ENCODE measurements at regions not wholly inside any gene's neighbourhood (a gene's known extent, or its start where the extent isn't known, plus 50 kb on each side); places are given as distances from the start of the nearest gene placed in this dataset.

DNA sequence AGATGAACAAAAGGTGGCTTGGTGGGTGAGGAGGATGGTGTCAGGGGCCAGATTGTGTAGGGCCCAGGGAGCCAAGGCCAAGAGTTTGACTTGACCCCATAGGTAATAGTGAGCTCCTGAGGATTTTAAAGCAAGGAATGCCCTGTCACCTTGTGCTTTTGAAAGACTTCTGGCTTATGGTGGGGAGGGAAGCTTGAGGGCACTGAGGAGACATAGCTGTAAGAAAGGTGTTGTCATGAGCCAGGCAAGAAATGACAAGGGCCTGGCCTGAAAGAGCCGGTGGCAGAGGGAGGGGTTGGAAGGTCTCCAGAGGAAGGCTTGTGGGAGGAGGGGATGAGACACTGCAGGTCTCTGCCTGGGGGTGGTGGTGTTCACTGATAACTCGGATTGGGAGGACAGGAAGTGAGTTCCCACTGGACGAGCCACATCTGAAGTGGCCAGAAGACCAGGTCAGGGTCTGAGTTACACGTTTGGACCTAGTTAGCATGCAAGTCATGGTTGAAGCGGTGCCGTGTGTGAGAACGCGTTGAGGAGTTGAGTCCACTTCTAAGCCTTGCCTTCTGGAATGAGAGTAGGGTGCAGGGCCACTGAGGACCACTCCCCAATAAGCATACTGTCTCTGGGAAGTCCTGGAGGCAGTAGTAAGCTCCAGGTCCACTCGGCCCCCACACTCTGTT lies 64.3 kb downstream of the TET3 start:
- H3K36me3 Mint-ChIP-seq (ENCODE audit: low read depth) = peaks cover 21% of the 10 kb centered on the region
- H3K9me3 Mint-ChIP-seq = no peaks in the 10 kb centered on the region
- no peaks in the 10 kb centered on the region for H3K27me3 Mint-ChIP-seq
- no peak overlapping the region for H3K27ac Mint-ChIP-seq
- H3K4me3 Mint-ChIP-seq = no peak overlapping the region
- peaks cover 29% of the 10 kb centered on the region for H3K4me1 Mint-ChIP-seq
- CTCF ChIA-PET = interaction anchor here (0.7 to 1.0 kb wide), 3 partner anchors 28 to 72 kb away, joined by 3 to 6 read pairs (median 3); no protein-coding TSS in a partner anchor
- no peak for DNase-seq
- POLR2A ChIA-PET = no interaction called here

DNA sequence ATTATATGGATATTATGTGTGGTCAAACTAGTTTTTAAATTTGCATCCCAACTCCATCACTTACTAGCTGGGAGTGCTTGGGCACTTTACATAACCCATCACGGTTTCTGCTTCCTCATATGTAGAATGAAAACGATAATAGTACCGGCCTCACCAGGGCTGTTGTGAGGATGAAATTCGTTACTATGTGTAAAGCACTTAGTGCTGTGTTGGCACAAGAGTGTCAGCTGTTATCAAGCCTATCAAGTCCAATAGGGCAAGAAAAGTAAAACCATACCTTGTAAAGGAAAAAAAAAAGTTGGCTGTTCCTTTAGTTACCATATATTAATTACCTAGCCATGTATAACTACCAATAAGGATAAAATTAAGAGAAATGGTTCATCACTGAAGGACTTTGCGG lies 65.4 kb downstream of the TET3 start:
- Mint-ChIP-seq H3K36me3 (ENCODE audit: low read depth) (peaks cover 27% of the 10 kb centered on the region), H3K9me3 (no peaks in the 10 kb centered on the region), H3K4me1 (peaks cover 35% of the 10 kb centered on the region), H3K27ac (no peak overlapping the region), H3K4me3 (no peak overlapping the region), H3K27me3 (no peaks in the 10 kb centered on the region)
- DNase-seq = no peak
- POLR2A ChIA-PET = no interaction called here
- CTCF ChIA-PET = interaction anchor here (0.7 to 1.0 kb wide), 2 partner anchors 29 to 70 kb away, joined by 3 read pairs; no protein-coding TSS in a partner anchor

DNA sequence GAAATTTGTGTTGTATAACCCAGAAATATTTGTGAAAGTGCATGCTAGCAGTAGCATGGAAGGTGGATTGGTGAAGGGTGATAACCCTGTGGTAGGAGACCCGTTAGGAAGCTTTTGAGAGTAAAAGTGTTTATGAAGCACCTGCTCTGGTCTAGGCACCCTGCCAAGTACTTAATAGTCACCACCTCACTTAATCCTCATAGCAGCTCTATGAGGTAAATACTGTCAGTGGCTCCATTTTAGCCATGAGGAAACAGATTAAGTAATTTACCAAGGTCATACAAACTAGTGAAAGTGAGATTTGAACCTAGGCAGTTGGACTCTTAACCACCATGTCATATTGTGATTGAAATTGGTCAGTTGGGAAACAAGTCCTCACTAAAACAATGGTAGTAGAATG lies 66.8 kb downstream of the TET3 start:
- Mint-ChIP-seq H3K36me3 (ENCODE audit: low read depth) (peaks cover 27% of the 10 kb centered on the region), H3K4me3 (no peak overlapping the region), H3K9me3 (no peaks in the 10 kb centered on the region), H3K4me1 (peaks cover 35% of the 10 kb centered on the region), H3K27me3 (no peaks in the 10 kb centered on the region), H3K27ac (no peak overlapping the region)
- POLR2A ChIA-PET = no interaction called here
- CTCF ChIA-PET = no interaction called here
- DNase-seq = no peak

DNA sequence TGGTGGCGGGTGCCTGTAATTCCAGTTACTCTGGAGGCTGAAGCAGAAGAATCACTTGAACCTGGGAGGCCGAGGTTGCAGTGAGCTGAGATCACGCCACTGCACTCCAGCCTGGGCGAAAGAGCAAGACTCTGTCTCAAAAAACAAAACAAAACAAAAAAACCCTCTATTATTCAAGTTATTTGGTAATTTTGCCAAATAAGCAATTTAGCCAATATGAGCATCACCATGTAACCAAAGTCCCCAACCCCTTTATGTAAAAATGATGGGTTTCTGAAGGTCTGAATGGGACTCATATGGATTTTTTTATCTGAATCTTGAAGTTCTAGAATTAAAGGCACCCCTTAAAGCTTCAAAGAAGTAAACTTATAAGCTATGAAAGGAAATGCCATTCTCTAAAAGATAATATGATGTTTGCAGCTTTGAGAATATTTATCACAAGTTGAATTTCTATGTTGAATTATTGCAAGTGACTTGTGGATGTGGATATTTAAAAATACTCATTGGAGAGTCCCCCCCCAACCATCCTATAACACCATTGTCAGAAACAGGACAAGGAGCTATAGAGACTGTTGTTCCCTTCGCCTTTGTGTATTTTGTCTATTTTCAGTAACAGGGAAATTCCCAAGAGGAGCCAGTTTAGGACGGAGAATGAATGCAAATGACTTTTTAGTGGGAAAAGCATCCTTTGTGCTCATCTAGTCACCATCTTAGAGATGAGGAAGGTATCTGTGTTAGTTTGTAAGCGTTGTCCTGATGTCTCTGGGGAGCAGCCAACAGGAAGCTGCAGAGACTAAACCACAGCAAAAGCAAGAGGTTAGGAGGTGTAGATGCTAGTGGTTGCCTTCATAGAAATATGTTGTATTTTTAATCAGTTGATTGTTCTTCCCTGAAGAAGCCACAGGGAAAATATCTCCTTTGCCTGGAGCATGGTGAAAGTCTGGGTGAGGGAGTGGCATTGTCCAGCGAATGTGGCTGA lies 68.3 kb downstream of the TET3 start:
- no peaks in the 10 kb centered on the region for H3K9me3 Mint-ChIP-seq
- peak; percentile 55 for DNase-seq
- peaks cover 35% of the 10 kb centered on the region for H3K4me1 Mint-ChIP-seq
- H3K36me3 Mint-ChIP-seq (ENCODE audit: low read depth) = peaks cover 26% of the 10 kb centered on the region
- H3K27me3 Mint-ChIP-seq = no peaks in the 10 kb centered on the region
- H3K27ac Mint-ChIP-seq = peak overlapping the region; percentile 79
- CTCF ChIA-PET = interaction anchor here (0.6 to 1.1 kb wide), 4 partner anchors 11 to 60 kb away, joined by 3 to 4 read pairs (median 4); no protein-coding TSS in a partner anchor
- POLR2A ChIA-PET = no interaction called here
- H3K4me3 Mint-ChIP-seq = peak overlapping the region; percentile 35

DNA sequence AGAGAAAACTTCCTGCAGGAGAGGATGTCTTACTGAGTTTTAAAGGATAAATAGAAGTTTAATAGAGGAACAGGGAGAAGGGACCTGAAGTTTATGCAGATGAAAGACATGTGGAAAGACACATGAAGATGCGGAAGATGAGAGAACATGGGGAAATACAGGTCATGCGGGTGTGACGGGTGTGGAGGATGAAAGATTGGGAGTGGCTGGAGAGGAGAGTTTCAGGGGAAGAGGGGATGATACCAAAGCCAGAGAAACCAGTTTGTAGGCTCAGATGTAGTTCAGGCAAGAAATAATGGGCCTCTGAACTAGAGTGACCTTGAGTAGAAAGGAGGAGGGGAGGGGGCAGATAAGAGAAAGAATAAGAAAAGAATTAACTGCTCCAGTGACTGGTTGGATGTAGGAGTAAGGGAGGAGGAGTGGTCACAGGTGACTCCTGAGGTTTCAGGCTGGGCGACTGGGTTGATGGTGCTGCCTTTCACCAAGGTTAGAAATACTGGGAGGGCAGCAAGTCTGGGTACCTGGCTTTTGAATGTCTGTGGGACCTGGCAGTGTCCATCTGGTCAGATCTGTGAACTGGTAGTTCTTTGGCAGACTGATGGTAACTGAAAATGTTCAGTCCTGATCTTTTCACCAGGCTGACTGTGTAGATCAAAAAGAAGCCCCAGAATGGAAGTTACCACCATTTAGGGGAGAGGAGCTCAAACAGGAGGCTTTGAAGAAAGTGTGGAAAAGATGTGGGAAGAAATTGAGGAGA lies 69.4 kb downstream of the TET3 start:
- CTCF ChIA-PET = no interaction called here
- H3K9me3 Mint-ChIP-seq = no peaks in the 10 kb centered on the region

DNA sequence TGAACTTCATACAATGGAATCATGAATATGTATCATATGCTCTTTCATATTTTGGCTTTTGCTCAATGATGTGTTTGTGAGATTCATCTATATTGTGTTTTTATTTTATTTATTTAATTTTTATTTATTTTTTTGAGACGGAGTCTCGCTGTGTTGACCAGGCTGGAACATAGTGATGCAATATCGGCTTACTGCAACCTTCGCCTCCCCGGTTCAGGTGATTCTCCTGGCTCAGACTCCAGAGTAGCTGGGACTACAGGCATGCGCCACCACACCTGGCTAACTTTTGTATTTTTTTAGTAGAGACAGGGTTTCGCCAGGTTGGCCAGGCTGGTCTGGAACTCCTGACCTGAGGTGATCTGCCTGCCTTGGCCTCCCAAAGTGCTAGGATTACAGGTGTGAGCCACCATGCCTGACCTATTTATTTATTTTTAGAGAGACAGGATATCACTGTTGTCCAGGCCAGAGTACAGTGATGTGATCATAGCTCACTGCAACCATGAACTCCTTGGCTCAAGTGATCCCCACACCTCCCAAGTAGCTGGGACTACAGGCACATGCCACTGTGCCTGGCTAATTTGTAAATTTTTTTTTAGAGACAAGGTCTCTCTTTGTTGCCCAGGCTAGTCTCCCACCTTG lies 74.5 kb downstream of the TET3 start:
- Mint-ChIP-seq H3K36me3 (ENCODE audit: low read depth) (peaks cover 16% of the 10 kb centered on the region), H3K9me3 (no peaks in the 10 kb centered on the region), H3K27me3 (no peaks in the 10 kb centered on the region), H3K4me3 (no peak overlapping the region), H3K27ac (no peak overlapping the region), H3K4me1 (peaks cover 8% of the 10 kb centered on the region)
- POLR2A ChIA-PET = no interaction called here
- CTCF ChIA-PET = interaction anchor here (0.7 kb wide), 1 partner anchor 56 kb away, joined by 7 read pairs; no protein-coding TSS in a partner anchor
- DNase-seq = no peak

More for the DNA sequence above, 69.4 kb downstream of the TET3 start:
- Mint-ChIP-seq H3K4me3 (no peak overlapping the region), H3K36me3 (ENCODE audit: low read depth) (peaks cover 23% of the 10 kb centered on the region), H3K4me1 (peaks cover 35% of the 10 kb centered on the region), H3K27me3 (no peaks in the 10 kb centered on the region), H3K27ac (peak overlapping the region; percentile 79)
- POLR2A ChIA-PET = no interaction called here
- no peak for DNase-seq

DNA sequence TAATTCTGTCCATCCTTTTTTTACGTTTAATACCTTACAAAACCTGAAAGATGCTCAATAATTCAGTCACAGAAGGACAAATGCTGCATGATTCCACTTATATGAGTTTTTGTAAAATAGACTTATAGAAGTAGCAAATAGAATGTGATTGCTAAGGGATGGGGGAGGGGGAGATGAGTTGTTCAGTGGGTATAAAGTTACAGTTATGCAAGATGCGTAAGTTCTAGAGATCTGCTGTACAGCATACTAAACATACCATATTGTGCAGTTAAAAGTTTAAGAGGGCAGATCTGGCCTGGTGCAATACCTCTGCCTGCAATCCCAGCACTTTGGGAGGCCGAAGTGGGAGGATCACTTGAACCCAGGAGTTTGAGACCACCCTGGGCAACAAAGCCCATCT lies 78.8 kb downstream of the TET3 start:
- no peak for DNase-seq
- peaks cover 6% of the 10 kb centered on the region for H3K4me1 Mint-ChIP-seq
- no peak overlapping the region for H3K4me3 Mint-ChIP-seq
- no peaks in the 10 kb centered on the region for H3K9me3 Mint-ChIP-seq
- peaks cover 10% of the 10 kb centered on the region for H3K36me3 Mint-ChIP-seq (ENCODE audit: low read depth)
- CTCF ChIA-PET = interaction anchor here (1.2 kb wide), 1 partner anchor 11 kb away, joined by 4 read pairs; no protein-coding TSS in a partner anchor
- POLR2A ChIA-PET = no interaction called here
- H3K27me3 Mint-ChIP-seq = no peaks in the 10 kb centered on the region
- H3K27ac Mint-ChIP-seq = no peak overlapping the region

DNA sequence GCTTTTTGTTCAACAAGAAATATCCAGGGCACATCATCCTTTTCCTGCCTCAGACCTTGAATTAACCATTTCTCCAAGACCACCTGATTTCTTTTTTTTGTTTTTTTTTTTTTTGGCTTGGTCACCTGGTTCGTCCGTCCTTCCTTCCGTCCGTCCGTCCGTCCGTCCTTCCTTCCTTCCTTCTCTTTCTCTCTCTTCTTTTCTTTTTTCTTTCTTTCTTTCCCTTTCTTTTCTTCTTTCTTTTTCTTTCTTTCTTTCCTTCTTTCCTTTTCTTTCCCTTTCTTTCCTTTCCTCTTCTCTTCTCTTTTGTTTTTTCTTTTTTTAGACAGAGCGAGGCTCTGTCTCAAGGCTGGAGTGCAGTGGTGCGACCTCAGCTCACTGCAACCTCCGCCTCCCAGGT lies 80.7 kb downstream of the TET3 start:
- no peaks in the 10 kb centered on the region for H3K27me3 Mint-ChIP-seq

DNA sequence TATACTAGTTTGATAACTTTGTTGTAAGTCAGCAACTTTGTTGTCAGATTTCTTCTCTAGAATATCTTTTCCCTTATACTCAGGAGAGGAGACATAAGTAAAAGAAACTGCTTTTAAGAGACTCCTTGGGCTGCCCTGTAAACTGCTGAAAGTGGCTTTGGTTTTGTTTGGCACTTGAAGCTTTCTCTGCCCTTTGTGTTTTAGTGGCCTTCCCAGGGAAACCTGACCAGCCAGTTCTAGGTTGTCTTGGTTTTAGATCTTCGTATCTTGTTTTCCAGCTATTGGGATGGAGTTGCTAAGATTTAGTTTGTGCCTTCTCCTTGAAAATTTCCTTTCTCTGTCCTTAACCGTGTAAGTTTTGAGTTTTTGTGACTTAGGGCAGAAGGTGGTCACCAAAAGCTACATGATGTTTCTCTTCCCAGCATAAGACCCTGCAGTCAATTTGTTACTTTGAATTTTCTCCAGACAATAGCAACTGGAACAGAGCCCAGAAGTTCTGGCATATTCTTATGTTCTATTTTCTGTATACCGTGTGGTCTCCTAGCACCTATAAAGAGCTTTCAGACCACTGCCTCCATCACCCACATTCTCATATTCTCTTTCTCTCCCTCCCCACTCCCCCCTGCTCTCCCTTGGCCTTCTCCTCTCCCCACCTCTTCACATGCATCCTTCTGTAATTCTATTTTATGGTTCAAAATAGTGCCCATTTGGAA lies 81.1 kb downstream of the BOLA3 start:
- no peak for DNase-seq
- Mint-ChIP-seq H3K27me3 (no peaks in the 10 kb centered on the region), H3K9me3 (no peaks in the 10 kb centered on the region), H3K27ac (no peak overlapping the region), H3K4me3 (no peak overlapping the region), H3K36me3 (ENCODE audit: low read depth) (peaks cover 17% of the 10 kb centered on the region), H3K4me1 (peaks cover 6% of the 10 kb centered on the region)
- ChIA-PET POLR2A (no interaction called here), CTCF (interaction anchor here (1.4 kb wide), 1 partner anchor 14 kb away, joined by 3 read pairs; no protein-coding TSS in a partner anchor)

More for the DNA sequence above, 80.7 kb downstream of the TET3 start:
- Mint-ChIP-seq H3K4me1 (peaks cover 6% of the 10 kb centered on the region), H3K9me3 (no peaks in the 10 kb centered on the region), H3K27ac (peak overlapping the region; percentile 60), H3K36me3 (ENCODE audit: low read depth) (peaks cover 16% of the 10 kb centered on the region), H3K4me3 (no peak overlapping the region)
- no peak for DNase-seq
- ChIA-PET POLR2A (no interaction called here), CTCF (interaction anchor here (0.6 to 1.4 kb wide), 4 partner anchors 15 to 209 kb away, joined by 3 read pairs; no protein-coding TSS in a partner anchor)

DNA sequence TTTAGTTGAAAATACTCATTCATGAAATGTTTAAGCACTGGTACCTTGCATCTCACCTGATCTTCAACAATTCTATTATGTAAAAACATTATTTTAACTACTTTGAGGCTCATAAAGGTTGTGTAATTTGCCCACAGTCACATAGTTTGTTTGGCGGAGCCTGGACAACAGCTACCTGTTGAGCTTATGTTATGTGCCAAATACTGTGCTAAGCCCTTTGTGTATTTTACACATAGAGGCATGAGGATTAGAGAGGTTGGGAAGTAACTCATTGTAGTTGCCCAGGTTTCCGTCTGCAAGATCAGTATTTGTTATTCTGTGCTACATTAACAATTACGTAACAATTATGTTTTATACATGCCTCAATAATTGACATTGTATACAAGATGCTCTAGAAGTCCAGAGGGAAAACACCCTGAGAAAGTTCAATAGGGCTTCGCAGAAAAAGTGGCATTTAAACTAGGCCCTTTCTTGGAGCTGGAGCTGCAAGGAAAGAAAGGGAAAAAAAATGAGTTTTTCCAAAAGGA lies 80.4 kb downstream of the BOLA3 start:
- Mint-ChIP-seq H3K9me3 (no peaks in the 10 kb centered on the region), H3K36me3 (ENCODE audit: low read depth) (peaks cover 21% of the 10 kb centered on the region), H3K4me1 (peaks cover 9% of the 10 kb centered on the region), H3K27ac (no peak overlapping the region), H3K27me3 (no peaks in the 10 kb centered on the region), H3K4me3 (no peak overlapping the region)
- ChIA-PET CTCF (interaction anchor here (0.5 to 0.6 kb wide), 2 partner anchors 57 to 247 kb away, joined by 3 read pairs; no protein-coding TSS in a partner anchor), POLR2A (no interaction called here)
- no peak for DNase-seq

DNA sequence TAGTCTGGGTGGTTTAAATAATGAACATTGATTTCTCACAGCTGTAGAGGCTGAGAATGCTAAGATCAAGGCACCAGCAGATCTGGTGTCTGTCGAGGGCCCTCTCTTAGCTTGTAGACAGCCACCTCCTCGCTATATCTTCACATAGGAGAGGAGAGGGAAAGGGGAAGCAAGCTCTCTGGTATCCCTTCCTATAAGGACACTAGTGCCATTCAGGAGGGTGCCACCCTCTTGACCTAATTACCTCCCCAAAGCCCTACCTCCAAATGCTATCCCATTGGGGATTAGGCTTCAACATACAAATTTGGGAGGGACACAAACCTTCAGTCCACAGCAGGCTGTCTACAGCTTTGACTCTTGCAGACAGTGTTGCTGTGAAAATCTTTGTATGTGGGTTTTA lies 76.7 kb downstream of the BOLA3 start:
- H3K4me1 Mint-ChIP-seq = peaks cover 11% of the 10 kb centered on the region
- no peak for DNase-seq
- POLR2A ChIA-PET = no interaction called here
- H3K27me3 Mint-ChIP-seq = no peaks in the 10 kb centered on the region
- CTCF ChIA-PET = no interaction called here
- no peaks in the 10 kb centered on the region for H3K9me3 Mint-ChIP-seq
- H3K4me3 Mint-ChIP-seq = no peak overlapping the region
- H3K36me3 Mint-ChIP-seq (ENCODE audit: low read depth) = peaks cover 32% of the 10 kb centered on the region
- no peak overlapping the region for H3K27ac Mint-ChIP-seq
